ENCODE measurements at regions not wholly inside any gene's neighbourhood (a gene's known extent, or its start where the extent isn't known, plus 50 kb on each side); places are given as distances from the start of the nearest gene placed in this dataset.

DNA sequence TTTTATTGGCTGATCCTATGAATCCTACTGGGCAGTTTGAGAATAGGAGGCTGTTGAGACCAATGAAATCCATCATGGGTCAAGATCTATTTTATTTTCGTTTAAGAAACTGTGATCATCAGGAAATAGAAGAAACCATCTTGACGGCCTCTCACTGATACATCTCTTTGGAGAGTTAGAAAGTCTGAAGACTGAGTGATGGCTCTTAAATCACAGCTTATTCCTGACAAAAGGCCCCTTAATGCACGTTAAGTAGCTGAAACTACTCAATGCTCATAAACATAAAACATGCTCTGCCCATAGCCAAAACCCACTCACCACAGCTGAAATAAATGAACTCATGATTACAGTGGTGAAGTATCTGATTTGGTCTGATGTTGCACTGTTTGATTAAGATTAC is 784.5 kb upstream of the NEGR1 start:
- DNase-seq (ENCODE audit: low read depth), result no peak
- no peak overlapping the region for H3K4me3 ChIP-seq (ENCODE audit: low read depth, low read length)
- TF ChIP-seq, protein P1, sequence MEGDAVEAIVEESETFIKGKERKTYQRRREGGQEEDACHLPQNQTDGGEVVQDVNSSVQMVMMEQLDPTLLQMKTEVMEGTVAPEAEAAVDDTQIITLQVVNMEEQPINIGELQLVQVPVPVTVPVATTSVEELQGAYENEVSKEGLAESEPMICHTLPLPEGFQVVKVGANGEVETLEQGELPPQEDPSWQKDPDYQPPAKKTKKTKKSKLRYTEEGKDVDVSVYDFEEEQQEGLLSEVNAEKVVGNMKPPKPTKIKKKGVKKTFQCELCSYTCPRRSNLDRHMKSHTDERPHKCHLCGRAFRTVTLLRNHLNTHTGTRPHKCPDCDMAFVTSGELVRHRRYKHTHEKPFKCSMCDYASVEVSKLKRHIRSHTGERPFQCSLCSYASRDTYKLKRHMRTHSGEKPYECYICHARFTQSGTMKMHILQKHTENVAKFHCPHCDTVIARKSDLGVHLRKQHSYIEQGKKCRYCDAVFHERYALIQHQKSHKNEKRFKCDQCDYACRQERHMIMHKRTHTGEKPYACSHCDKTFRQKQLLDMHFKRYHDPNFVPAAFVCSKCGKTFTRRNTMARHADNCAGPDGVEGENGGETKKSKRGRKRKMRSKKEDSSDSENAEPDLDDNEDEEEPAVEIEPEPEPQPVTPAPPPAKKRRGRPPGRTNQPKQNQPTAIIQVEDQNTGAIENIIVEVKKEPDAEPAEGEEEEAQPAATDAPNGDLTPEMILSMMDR (conservative IDR thresholded peaks at IDR 0.05; ENCODE audit: low read depth, low read length), result no peak

DNA sequence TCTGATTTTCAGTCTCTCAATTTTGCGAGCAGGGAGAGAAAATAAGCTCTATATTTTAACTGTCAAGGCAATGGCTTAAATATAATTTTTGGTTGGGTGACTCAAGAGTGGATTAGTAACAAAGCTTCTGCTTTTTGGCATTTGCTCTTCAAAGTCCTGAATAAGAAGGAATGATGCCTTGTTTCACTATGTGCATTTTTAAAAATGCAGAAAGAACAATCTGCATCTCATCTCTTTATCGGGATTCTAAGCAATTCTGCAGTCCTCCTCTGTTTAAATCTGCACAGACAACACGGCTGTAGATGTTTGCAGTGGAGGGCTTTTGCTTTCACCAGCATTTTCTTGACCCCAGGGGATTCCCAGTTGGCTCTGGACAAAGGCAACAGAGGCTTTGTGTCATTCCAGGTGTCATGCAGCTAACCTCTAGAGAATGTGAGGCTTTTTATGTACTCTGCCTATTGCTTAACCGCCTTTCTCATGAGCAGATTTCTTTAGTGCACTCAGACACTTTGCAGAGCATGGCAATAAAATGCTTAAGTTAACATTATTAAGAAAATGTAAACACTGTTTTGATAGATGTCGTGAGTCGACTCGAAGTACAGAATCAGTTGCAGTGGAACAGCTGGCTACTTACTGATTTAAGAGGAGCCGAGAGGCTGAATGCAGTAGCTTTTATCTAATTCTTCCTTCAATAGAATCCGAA is 783.2 kb upstream of the NEGR1 start:
- H3K4me3 ChIP-seq (ENCODE audit: low read depth, low read length), result no peak overlapping the region
- TF ChIP-seq, protein P1 (conservative IDR thresholded peaks at IDR 0.05; ENCODE audit: low read depth, low read length), result no peak
- DNase-seq (ENCODE audit: low read depth), result no peak

DNA sequence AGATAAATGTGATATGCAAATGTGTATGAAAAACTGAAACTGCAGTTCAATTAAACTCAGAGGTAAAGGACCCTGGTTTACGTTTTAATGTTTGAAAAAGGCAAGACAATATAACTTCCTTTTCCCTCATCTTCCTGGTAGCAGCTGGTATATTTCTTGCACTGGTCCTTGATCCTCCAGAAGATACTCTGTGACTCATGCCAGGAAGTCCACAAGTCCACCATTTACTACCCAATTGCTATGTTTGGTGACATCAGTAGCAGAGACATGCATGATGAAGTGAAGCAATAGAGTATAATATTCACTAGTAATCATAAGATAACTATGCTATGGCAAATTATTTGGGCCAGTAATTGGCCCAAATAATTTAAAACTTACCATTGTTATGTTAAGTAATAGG is 774.5 kb upstream of the NEGR1 start:
- TF ChIP-seq, protein P1 (conservative IDR thresholded peaks at IDR 0.05; ENCODE audit: low read depth, low read length), result no peak
- DNase-seq (ENCODE audit: low read depth), result no peak
- no peak overlapping the region for H3K4me3 ChIP-seq (ENCODE audit: low read depth, low read length)

DNA sequence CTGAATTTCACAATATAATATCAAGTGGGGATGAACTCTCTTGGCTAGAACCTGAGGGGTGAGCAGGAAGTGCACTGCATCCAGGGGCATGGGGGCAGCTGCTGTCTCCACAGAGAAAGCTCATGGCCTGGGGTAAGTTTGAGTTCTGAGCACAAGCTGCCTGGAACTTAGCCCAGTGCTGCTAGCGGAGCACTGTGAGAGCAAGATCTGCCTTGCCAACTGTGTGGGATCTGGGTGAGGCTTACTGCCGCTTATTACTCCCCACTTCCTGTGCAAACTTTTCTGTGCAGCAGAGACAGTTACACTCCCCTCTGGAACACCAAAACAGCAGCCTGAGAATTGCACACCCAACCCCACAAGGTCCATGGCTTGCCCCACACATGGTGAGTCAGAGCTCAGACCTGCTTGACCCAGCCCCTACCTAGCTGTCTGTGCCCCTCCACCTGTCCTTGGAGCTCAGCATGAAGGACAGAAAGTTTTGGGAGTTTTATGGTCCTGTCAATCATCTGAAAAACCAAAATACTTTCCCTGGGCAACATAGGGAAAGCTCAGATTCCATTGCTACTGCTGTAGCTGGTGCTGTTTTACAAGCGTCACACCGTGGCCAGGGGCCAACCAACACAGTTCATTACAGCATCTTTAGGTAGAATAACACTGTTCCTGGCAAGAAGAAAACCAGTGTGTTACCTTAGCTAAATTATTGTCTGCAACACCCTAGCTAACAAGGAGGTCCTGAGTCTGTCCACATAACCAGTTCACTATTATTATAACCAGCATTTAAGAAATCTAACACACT is 762.1 kb upstream of the NEGR1 start:
- TF ChIP-seq, protein P1 (conservative IDR thresholded peaks at IDR 0.05; ENCODE audit: low read depth, low read length), result no peak
- no peak for DNase-seq (ENCODE audit: low read depth)
- no peak overlapping the region for H3K4me3 ChIP-seq (ENCODE audit: low read depth, low read length)

DNA sequence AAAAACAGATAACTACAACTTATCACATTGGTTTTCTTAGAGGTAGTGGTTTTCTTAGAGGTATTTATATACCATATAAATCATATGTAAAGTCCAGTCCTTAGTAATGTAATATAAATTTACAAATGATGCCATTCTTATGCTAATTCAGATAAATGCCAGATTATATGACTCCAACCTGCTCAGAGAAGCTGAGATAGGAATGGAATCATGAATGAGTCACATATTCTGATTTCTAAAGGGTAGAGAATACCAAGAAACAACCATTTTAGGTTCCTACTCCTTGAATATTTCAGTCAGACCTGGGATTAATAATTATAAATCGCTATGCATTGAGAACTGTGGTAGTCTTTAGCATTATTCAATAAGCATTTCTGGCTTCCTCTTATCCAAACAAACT is 760.1 kb upstream of the NEGR1 start:
- no peak for DNase-seq (ENCODE audit: low read depth)
- TF ChIP-seq, protein P1 (conservative IDR thresholded peaks at IDR 0.05; ENCODE audit: low read depth, low read length), result no peak
- H3K4me3 ChIP-seq (ENCODE audit: low read depth, low read length), result no peak overlapping the region

DNA sequence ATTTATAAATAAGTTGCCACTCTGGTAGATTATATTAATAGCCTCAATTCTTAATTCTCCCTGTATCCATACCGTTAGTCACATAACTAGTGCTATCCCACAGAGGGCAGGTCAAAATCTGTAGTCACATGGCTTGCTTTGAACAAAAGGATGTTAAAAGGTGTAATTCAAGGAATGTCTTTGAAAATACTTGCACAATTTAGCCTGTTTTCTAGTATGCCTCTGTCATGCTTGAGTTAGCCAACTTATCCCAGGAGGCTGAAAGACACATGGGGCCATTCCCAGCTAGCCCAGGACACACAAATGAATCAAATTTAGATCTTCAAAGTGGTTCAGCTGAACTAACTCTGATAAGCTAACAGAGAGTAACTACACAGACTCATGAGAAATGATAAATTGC is 758.5 kb upstream of the NEGR1 start:
- TF ChIP-seq, protein P1 (conservative IDR thresholded peaks at IDR 0.05; ENCODE audit: low read depth, low read length), result no peak
- no peak for DNase-seq (ENCODE audit: low read depth)
- no peak overlapping the region for H3K4me3 ChIP-seq (ENCODE audit: low read depth, low read length)
